OCI-LY3 (cell line): ENCODE measurements at regions not wholly inside any gene's neighbourhood (a gene's known extent, or its start where the extent isn't known, plus 50 kb on each side); places are given as distances from the start of the nearest gene placed in this dataset.

Source experiments
- CTCF ChIP-seq: fragments of 200-600, 300-600 bp; sonication (generic); IDR thresholded peaks from 2 replicates; pipeline ENCODE4 v1.5.1; 2014; ENCODE audit warnings: antibody characterized with exemption, low read length, low read depth
- EZH2phosphoT487 ChIP-seq: fragments of 200-600 bp; shearing (Covaris generic); IDR thresholded peaks from 2 replicates; pipeline ENCODE4 v1.6.1; 2018; ENCODE audit warnings: antibody characterized with exemption, mixed run types, low read depth

DNA sequence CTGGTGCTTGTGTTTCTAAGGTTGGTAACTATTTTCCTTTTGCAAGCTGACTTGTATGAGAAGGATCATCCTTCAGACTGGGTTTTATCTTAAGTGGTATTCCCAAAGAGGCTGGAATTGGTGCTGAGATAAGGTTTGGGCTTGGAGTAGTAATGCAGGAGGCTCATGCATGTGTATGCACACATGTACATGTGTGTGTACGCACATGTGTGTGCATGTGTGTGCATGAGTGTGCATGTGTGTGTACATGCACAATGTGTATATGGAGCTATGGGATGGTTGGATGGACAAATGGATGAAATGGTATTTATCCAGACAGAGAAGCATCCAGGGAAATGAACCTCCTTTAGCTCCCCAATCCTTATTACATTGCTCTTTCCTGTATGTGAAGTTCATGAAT, 142.6 kb downstream of the CARTPT start:
- TF ChIP-seq CTCF (no peak), EZH2phosphoT487 (no peak)
